GM06990 (cell line): ENCODE measurements at regions not wholly inside any gene's neighbourhood (a gene's known extent, or its start where the extent isn't known, plus 50 kb on each side); places are given as distances from the start of the nearest gene placed in this dataset.

ENCODE experiments used
- DNase-seq: peaks from one replicate; pipeline ENCODE4 v3.0.0-alpha.2; 2011; ENCODE audit not compliant: insufficient read length; ENCODE audit errors: extremely low read depth
- H3K27me3 ChIP-seq: replicated peaks from 2 replicates; pipeline ENCODE4 v1.6.0; 2011; ENCODE audit warnings: low read length; ENCODE audit not compliant: control insufficient read depth, insufficient read depth
- H3K36me3 ChIP-seq: 2 replicates; pipeline ENCODE4 v1.5.1; 2011; ENCODE audit warnings: low read length; ENCODE audit not compliant: control insufficient read depth, insufficient read depth
- H3K4me3 ChIP-seq: replicated peaks from 2 replicates; pipeline ENCODE4 v1.5.1; 2011; ENCODE audit warnings: low read depth, mild to moderate bottlenecking, control low read depth, low read length
- TF ChIP-seq, protein P1 (sequence below): IDR thresholded peaks from 2 replicates; pipeline ENCODE4 v1.5.1; 2011; ENCODE audit warnings: low read length, control low read depth, mild to moderate bottlenecking, inconsistent platforms; ENCODE audit not compliant: insufficient read depth, poor library complexity, severe bottlenecking

DNA sequence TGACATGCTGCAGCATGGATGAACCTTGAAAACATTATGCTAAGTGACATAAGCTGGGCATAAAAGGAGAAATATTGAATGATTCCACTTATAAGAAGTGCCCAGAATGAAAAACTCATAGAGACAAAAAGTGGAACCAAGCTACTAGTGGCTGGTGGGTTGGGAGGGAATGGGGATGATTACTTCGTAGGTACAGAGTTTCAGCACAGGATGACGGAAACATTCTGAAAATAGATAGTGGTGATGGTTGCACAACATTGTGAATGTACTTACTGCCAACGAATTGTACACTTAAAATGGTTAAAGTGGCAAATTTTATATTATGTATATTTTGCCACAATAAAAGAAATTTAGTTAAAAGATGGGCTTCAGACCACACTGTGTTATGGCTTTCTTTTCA is 93.6 kb downstream of the RPLP1 start:
- peaks cover 2% of the 10 kb centered on the region for H3K27me3 ChIP-seq
- no peak for DNase-seq
- no peaks in the 10 kb centered on the region for H3K36me3 ChIP-seq
- TF ChIP-seq, protein P1, sequence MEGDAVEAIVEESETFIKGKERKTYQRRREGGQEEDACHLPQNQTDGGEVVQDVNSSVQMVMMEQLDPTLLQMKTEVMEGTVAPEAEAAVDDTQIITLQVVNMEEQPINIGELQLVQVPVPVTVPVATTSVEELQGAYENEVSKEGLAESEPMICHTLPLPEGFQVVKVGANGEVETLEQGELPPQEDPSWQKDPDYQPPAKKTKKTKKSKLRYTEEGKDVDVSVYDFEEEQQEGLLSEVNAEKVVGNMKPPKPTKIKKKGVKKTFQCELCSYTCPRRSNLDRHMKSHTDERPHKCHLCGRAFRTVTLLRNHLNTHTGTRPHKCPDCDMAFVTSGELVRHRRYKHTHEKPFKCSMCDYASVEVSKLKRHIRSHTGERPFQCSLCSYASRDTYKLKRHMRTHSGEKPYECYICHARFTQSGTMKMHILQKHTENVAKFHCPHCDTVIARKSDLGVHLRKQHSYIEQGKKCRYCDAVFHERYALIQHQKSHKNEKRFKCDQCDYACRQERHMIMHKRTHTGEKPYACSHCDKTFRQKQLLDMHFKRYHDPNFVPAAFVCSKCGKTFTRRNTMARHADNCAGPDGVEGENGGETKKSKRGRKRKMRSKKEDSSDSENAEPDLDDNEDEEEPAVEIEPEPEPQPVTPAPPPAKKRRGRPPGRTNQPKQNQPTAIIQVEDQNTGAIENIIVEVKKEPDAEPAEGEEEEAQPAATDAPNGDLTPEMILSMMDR = no peak
- no peak overlapping the region for H3K4me3 ChIP-seq

DNA sequence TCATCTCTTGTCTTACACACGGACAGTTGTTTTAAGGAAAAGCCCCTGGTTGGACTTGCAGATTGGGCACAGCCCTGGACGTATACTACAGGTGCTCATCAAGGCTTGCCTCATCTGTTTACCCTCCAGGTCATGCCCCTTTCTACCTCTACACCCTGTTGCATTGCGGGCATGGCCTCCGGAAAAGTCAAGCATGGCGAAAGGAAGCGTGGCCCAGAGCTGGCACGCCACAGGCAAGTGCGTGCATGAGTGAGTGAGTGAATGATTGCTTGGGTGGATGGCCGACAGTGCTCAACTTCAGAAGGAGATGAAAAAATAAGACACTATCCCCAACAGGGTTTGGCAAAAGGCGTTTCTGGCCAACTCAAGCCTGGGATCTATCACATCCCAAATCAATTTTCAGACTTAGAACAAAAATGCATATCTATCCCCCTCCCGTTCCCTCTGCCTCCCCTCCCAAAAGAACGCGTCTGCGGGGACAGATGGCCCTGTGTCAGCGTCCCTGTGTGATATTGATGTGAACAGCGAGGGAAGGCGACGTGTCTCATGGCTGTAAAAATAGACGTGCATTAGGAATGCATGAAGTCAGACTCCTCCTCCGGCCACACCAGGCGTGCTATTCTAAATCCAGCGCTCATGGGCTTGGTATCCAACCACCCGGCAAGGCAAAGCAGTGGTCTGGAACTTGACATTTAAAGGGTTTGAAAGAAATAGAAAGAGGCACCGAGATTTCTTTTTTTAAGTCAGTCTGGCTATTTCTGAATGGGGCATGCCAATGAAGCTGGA is 96.0 kb downstream of the RPLP1 start:
- H3K27me3 ChIP-seq = peaks cover 2% of the 10 kb centered on the region
- no peak overlapping the region for H3K4me3 ChIP-seq
- TF ChIP-seq, protein P1 = no peak
- H3K36me3 ChIP-seq = no peaks in the 10 kb centered on the region
- DNase-seq = no peak

DNA sequence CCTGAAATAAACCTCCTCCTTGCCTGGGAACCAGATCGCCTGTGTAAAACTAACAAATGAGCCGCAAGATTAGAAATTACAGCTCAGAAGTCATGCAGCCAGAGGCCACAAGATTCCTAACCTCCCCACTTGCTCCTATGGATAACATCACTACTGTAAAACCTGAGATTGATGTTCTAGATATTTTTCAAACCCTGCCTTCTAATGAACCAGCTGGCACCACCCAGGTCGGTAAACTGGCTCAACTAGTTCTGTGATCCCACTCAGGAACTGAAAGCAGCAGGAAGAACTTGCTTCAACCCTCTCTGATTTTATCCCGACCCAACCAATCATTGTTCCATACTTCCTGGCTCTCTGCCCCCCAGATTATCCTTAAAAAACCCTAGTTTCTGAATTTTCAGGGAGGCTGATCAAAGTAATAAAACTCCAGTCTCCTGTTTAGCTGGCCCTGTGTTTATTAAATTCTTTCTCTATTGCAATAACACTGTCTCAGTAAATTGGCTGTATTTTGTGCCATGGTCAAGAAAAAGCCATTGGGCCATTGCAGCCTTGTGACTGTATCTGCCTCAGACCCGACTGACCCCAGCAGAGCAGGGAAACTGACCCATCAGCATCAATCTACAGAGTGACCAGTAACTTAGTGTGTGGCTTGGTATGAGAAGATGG is 98.9 kb downstream of the RPLP1 start:
- H3K36me3 ChIP-seq = no peaks in the 10 kb centered on the region
- TF ChIP-seq, protein P1 = no peak
- no peak overlapping the region for H3K4me3 ChIP-seq
- H3K27me3 ChIP-seq = no peaks in the 10 kb centered on the region; the same call in 1 of the 2 replicates
- DNase-seq = no peak

DNA sequence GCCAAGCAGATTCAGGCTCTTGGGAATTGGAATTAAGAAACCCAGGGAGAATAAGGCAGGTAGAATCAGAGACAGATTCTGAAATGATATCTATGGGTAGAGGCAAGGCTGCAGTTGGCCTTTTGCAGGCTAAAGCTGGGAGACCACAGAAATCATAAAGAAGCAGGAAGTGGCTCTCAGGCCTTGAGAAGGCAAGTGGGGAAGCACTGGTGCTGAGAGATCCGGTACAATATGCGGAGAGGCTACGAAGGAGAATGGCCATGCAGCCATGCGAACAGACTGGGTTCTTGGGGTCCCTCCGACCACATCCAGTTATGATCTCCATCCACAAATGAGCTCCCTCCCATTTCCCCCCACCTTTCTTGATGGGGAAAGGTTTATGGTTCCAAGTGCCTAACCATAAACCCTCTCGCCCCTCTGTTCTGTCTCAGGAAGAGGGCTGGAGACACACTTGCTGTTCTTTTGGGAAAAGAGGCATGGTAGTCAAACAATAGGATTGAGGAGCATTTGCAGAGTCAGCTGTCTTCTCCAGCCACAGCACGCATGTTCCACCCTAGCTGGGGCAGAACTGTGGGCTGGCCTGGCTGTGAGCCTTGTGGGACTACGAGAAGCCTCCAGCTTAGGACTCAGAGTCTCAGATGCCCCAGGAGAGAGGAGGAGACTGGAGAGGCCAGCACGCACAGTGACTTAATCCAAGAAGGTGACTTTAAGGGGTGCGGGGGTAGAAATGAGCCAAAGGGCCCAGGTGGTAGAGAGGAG is 99.6 kb downstream of the RPLP1 start:
- no peak for DNase-seq
- H3K36me3 ChIP-seq = no peaks in the 10 kb centered on the region
- TF ChIP-seq, protein P1 = no peak
- H3K4me3 ChIP-seq = no peak overlapping the region
- no peaks in the 10 kb centered on the region; the same call in 1 of the 2 replicates for H3K27me3 ChIP-seq

DNA sequence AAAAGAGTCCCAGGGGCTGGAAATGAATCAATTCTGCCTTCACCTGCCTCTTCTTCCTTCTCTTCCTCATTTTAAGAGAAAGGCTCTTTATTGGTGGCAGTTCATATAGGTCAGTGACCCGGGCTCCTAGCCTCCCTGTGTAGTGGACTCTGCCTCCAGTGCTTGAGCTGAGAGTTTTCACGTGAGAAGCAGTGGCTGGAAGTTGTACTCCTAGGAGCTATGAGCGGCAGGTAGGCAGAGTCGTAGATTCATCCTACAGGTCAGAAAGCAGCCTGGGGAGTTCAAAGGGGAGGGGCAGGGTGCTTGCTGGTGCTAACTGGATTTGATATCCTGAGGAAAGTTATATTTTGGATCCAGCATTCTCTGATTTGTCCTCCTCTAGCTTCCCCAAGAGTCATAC is 101.1 kb downstream of the RPLP1 start:
- no peaks in the 10 kb centered on the region; the same call in 1 of the 2 replicates for H3K27me3 ChIP-seq
- DNase-seq = no peak
- no peak overlapping the region for H3K4me3 ChIP-seq
- H3K36me3 ChIP-seq = no peaks in the 10 kb centered on the region
- TF ChIP-seq, protein P1 = no peak
